ENCODE measurements at regions not wholly inside any gene's neighbourhood (a gene's known extent, or its start where the extent isn't known, plus 50 kb on each side); places are given as distances from the start of the nearest gene placed in this dataset.

DNA sequence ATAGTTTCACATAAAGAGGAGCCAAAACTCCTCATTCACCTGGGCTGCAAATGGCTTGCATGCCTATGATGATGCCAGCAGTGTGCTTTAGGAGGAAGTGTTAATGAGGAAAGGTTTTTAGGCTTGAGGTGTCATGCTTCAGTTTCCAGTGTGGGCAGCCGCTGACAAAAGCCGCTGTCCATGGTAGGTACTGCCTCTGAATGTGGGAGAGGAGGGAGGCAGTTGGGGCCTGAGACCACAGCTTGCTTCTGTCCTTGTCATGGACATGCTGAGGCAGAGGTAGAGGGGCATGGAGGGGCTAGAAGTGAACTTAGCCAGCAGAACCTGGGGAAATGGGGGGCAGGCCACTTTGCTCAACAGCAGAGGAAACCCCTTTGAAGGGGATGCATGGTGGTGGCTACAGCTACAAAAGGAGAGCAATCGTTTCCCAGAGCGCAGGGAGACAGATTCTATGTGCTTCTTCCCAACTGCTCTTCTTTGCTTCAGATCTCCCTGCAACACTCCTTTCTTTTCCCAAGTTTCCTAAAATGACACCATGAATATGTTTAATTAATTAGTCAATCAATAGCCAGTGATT is 372.1 kb upstream of the CNR1 start:
- H3K4me2 ChIP-seq (ENCODE audit: low read length, poor library complexity, severe bottlenecking) = no peak overlapping the region
- no peaks in the 10 kb centered on the region for H3K79me1 ChIP-seq (replicated peaks; ENCODE audit: low read length, poor library complexity, severe bottlenecking)
- H2BK15ac ChIP-seq (ENCODE audit: low read depth, poor library complexity, severe bottlenecking) = no peak overlapping the region
- H3K9ac ChIP-seq (ENCODE audit: low read length) = no peak overlapping the region
- H3K27me3 ChIP-seq (ENCODE audit: control insufficient read depth in 1 of 2, insufficient read depth in 1 of 2, low read length in 2 of 2) = peaks cover 0 to 28% of the 10 kb centered on the region in 2 experiments
- H2BK5ac ChIP-seq (ENCODE audit: low read depth, low read length, poor library complexity, severe bottlenecking) = no peak overlapping the region
- no peak overlapping the region for H2BK12ac ChIP-seq (ENCODE audit: low read length in 2 of 2)
- WGBS = 34% methylated on average over 2 of the region's 4 CpGs
- H4K91ac ChIP-seq (ENCODE audit: low read length) = no peak overlapping the region
- no peak overlapping the region for H3K4ac ChIP-seq (ENCODE audit: low read depth in 1 of 2, low read length in 2 of 2)
- no peak for DNase-seq
- no peak overlapping the region for H3K27ac ChIP-seq (ENCODE audit: low read length, poor library complexity, severe bottlenecking)
- no peak overlapping the region for H2AK5ac ChIP-seq (ENCODE audit: low read length, severe bottlenecking)
- no peaks in the 10 kb centered on the region for H3K4me1 ChIP-seq (ENCODE audit: control insufficient read depth, insufficient read depth, low read depth, low read length)
- no peaks in the 10 kb centered on the region for H3K9me3 ChIP-seq (ENCODE audit: control insufficient read depth, low read length)
- no peak overlapping the region for H4K8ac ChIP-seq (ENCODE audit: low read length)
- no peaks in the 10 kb centered on the region for H3K36me3 ChIP-seq (ENCODE audit: control insufficient read depth in 1 of 2, insufficient read depth in 2 of 2, low read depth in 1 of 2, low read length in 2 of 2)
- H3K18ac ChIP-seq (ENCODE audit: low read depth in 1 of 2, low read length in 2 of 2) = no peak overlapping the region
- H3K14ac ChIP-seq (ENCODE audit: low read length in 2 of 2) = no peak overlapping the region
- H3K4me3 ChIP-seq (ENCODE audit: insufficient read depth in 1 of 2, low read depth in 1 of 2, low read length in 2 of 2) = no peak overlapping the region
- no peak overlapping the region for H2BK120ac ChIP-seq (ENCODE audit: low read depth, low read length)
- H2AFZ ChIP-seq (ENCODE audit: low read depth, low read length) = no peak overlapping the region
- H3K23ac ChIP-seq (ENCODE audit: low read length in 2 of 2) = no peak overlapping the region

DNA sequence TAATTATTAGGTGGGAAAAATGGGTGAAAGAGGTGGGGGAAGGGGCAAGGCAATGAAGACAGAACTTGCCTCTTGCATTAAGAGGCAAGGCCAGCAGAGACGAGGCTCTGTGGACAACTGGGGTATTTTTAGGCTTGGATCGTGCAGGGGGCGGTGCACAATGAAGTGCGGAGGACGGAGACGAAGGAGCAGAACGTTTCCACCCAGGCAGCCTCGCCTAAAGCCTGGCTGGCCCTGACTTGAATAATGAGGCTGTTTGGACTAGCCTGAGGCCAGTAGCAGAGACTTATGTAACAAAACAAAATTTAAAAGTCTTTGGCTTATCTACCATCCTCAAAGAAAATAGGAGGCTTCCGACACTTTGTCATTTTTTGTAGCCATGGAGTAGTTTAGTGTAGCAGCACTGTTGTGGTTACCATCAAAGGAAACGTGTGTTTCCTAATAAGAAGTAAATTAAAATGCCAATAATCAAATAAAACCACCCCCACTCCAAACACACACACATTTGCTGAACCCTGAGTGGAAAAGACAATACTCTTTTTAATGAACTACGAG is 370.0 kb upstream of the CNR1 start:
- H3K23ac ChIP-seq (ENCODE audit: low read length in 2 of 2) = no peak overlapping the region
- 78% methylated on average over 11 of the region's 11 CpGs for WGBS

DNA sequence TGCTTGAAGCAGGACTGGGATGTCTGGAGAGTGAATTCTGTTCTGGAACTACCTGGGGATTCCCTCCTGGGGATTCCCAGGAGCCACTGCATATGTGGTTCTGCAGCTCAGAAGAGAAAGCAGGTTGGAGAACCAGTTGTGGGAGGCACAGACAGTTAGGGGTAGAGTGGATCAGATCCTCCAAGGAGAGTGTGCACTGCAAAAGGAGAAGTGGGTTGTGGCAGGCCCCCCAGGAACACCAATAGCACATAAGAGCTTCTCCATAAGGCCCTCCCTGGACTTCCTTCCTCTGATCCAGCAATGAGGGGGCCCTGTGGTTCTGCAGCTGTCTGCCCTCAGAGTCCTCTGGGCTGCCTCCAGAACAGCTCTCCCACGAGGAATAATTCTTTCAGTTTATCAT is 369.2 kb upstream of the CNR1 start:
- no peaks in the 10 kb centered on the region for H3K79me1 ChIP-seq (replicated peaks; ENCODE audit: low read length, poor library complexity, severe bottlenecking)
- H3K4me3 ChIP-seq (ENCODE audit: insufficient read depth in 1 of 2, low read depth in 1 of 2, low read length in 2 of 2) = no peak overlapping the region
- no peaks in the 10 kb centered on the region for H3K36me3 ChIP-seq (ENCODE audit: control insufficient read depth in 1 of 2, insufficient read depth in 2 of 2, low read depth in 1 of 2, low read length in 2 of 2)
- no peak overlapping the region for H3K14ac ChIP-seq (ENCODE audit: low read length in 2 of 2)
- H2BK5ac ChIP-seq (ENCODE audit: low read depth, low read length, poor library complexity, severe bottlenecking) = no peak overlapping the region
- H3K23ac ChIP-seq (ENCODE audit: low read length in 2 of 2) = no peak overlapping the region
- no peak overlapping the region for H4K91ac ChIP-seq (ENCODE audit: low read length)
- no peak overlapping the region for H2AK5ac ChIP-seq (ENCODE audit: low read length, severe bottlenecking)
- no peaks in the 10 kb centered on the region for H3K4me1 ChIP-seq (ENCODE audit: control insufficient read depth, insufficient read depth, low read depth, low read length)
- H3K9ac ChIP-seq (ENCODE audit: low read length) = no peak overlapping the region
- no peak overlapping the region for H3K18ac ChIP-seq (ENCODE audit: low read depth in 1 of 2, low read length in 2 of 2)
- H3K9me3 ChIP-seq (ENCODE audit: control insufficient read depth, low read length) = no peaks in the 10 kb centered on the region
- no peak overlapping the region for H4K8ac ChIP-seq (ENCODE audit: low read length)
- no peak overlapping the region for H2BK15ac ChIP-seq (ENCODE audit: low read depth, poor library complexity, severe bottlenecking)
- H3K4me2 ChIP-seq (ENCODE audit: low read length, poor library complexity, severe bottlenecking) = no peak overlapping the region
- no peak overlapping the region for H2AFZ ChIP-seq (ENCODE audit: low read depth, low read length)
- H2BK12ac ChIP-seq (ENCODE audit: low read length in 2 of 2) = no peak overlapping the region
- H2BK120ac ChIP-seq (ENCODE audit: low read depth, low read length) = no peak overlapping the region
- WGBS = 26% methylated on average over 1 of the region's 1 CpG
- H3K27ac ChIP-seq (ENCODE audit: low read length, poor library complexity, severe bottlenecking) = no peak overlapping the region
- H3K4ac ChIP-seq (ENCODE audit: low read depth in 1 of 2, low read length in 2 of 2) = no peak overlapping the region
- DNase-seq = no peak
- peaks cover 0 to 45% of the 10 kb centered on the region in 2 experiments for H3K27me3 ChIP-seq (ENCODE audit: control insufficient read depth in 1 of 2, insufficient read depth in 1 of 2, low read length in 2 of 2)

More for the DNA sequence above, 370.0 kb upstream of the CNR1 start:
- Histone ChIP-seq H2AK5ac (ENCODE audit: low read length, severe bottlenecking) (no peak overlapping the region), H3K4ac (ENCODE audit: low read depth in 1 of 2, low read length in 2 of 2) (no peak overlapping the region), H4K91ac (ENCODE audit: low read length) (no peak overlapping the region), H2BK12ac (ENCODE audit: low read length in 2 of 2) (no peak overlapping the region), H3K27me3 (ENCODE audit: control insufficient read depth in 1 of 2, insufficient read depth in 1 of 2, low read length in 2 of 2) (peaks cover 0 to 40% of the 10 kb centered on the region in 2 experiments), H3K18ac (ENCODE audit: low read depth in 1 of 2, low read length in 2 of 2) (no peak overlapping the region), H3K36me3 (ENCODE audit: control insufficient read depth in 1 of 2, insufficient read depth in 2 of 2, low read depth in 1 of 2, low read length in 2 of 2) (no peaks in the 10 kb centered on the region), H3K9ac (ENCODE audit: low read length) (no peak overlapping the region), H4K8ac (ENCODE audit: low read length) (no peak overlapping the region), H3K79me1 (replicated peaks; ENCODE audit: low read length, poor library complexity, severe bottlenecking) (no peaks in the 10 kb centered on the region), H3K9me3 (ENCODE audit: control insufficient read depth, low read length) (no peaks in the 10 kb centered on the region), H3K27ac (ENCODE audit: low read length, poor library complexity, severe bottlenecking) (no peak overlapping the region), H3K4me3 (ENCODE audit: insufficient read depth in 1 of 2, low read depth in 1 of 2, low read length in 2 of 2) (no peak overlapping the region), H3K14ac (ENCODE audit: low read length in 2 of 2) (no peak overlapping the region), H2BK15ac (ENCODE audit: low read depth, poor library complexity, severe bottlenecking) (no peak overlapping the region), H2BK5ac (ENCODE audit: low read depth, low read length, poor library complexity, severe bottlenecking) (no peak overlapping the region), H2BK120ac (ENCODE audit: low read depth, low read length) (no peak overlapping the region), H2AFZ (ENCODE audit: low read depth, low read length) (no peak overlapping the region), H3K4me2 (ENCODE audit: low read length, poor library complexity, severe bottlenecking) (no peak overlapping the region), H3K4me1 (ENCODE audit: control insufficient read depth, insufficient read depth, low read depth, low read length) (no peaks in the 10 kb centered on the region)
- DNase-seq = no peak

DNA sequence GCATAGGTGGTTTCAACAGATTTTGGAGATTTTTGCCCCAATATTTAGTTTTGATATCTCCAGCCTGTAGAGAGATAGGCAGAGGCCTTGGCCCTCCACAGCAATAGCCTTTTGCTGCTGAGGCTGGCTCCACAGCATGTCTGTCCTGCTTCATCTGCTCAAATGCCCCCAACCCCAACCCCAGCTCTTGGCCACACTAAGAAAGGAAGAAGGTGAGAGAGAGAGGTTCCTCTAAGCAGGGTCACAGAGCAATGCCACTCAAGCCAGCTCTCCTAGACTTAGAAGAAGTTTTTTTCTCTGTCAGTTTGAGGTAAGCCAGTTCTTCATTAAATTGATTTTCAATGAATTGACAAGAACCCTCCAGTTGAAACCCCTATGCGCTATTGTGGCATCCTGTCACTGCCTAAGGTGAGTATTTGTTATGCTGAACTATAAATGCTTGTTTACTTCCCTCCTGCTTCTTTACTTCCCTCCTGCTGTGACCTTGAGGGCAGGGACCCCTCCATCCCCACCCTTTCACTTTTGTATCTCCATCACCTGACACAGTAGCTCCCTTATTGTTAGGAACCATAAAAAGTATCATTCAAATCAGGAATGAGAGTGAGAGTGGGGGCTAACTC is 366.2 kb upstream of the CNR1 start:
- Histone ChIP-seq H2AFZ (ENCODE audit: low read depth, low read length) (no peak overlapping the region), H3K36me3 (ENCODE audit: control insufficient read depth in 1 of 2, insufficient read depth in 2 of 2, low read depth in 1 of 2, low read length in 2 of 2) (no peaks in the 10 kb centered on the region), H2BK5ac (ENCODE audit: low read depth, low read length, poor library complexity, severe bottlenecking) (no peak overlapping the region), H3K9ac (ENCODE audit: low read length) (no peak overlapping the region), H3K9me3 (ENCODE audit: control insufficient read depth, low read length) (peaks cover 7% of the 10 kb centered on the region), H3K27me3 (ENCODE audit: control insufficient read depth in 1 of 2, insufficient read depth in 1 of 2, low read length in 2 of 2) (peaks cover 0 to 36% of the 10 kb centered on the region in 2 experiments), H3K4me3 (ENCODE audit: insufficient read depth in 1 of 2, low read depth in 1 of 2, low read length in 2 of 2) (no peak overlapping the region), H3K4ac (ENCODE audit: low read depth in 1 of 2, low read length in 2 of 2) (no peak overlapping the region), H2BK120ac (ENCODE audit: low read depth, low read length) (no peak overlapping the region), H3K4me1 (ENCODE audit: control insufficient read depth, insufficient read depth, low read depth, low read length) (no peaks in the 10 kb centered on the region), H4K8ac (ENCODE audit: low read length) (no peak overlapping the region), H4K91ac (ENCODE audit: low read length) (no peak overlapping the region), H3K18ac (ENCODE audit: low read depth in 1 of 2, low read length in 2 of 2) (no peak overlapping the region), H3K27ac (ENCODE audit: low read length, poor library complexity, severe bottlenecking) (no peak overlapping the region), H2AK5ac (ENCODE audit: low read length, severe bottlenecking) (no peak overlapping the region), H2BK12ac (ENCODE audit: low read length in 2 of 2) (no peak overlapping the region), H3K79me1 (replicated peaks; ENCODE audit: low read length, poor library complexity, severe bottlenecking) (no peaks in the 10 kb centered on the region), H3K14ac (ENCODE audit: low read length in 2 of 2) (no peak overlapping the region), H3K4me2 (ENCODE audit: low read length, poor library complexity, severe bottlenecking) (no peak overlapping the region), H3K23ac (ENCODE audit: low read length in 2 of 2) (no peak overlapping the region), H2BK15ac (ENCODE audit: low read depth, poor library complexity, severe bottlenecking) (no peak overlapping the region)
- no peak for DNase-seq
- WGBS = no CpG with 5 or more reads among the region's 1 CpG

Data from mesenchymal stem cell (in vitro differentiated cells and primary cell).